ENCODE measurements at regions not wholly inside any gene's neighbourhood (a gene's known extent, or its start where the extent isn't known, plus 50 kb on each side); places are given as distances from the start of the nearest gene placed in this dataset.

- TF ChIP-seq, protein P1, sequence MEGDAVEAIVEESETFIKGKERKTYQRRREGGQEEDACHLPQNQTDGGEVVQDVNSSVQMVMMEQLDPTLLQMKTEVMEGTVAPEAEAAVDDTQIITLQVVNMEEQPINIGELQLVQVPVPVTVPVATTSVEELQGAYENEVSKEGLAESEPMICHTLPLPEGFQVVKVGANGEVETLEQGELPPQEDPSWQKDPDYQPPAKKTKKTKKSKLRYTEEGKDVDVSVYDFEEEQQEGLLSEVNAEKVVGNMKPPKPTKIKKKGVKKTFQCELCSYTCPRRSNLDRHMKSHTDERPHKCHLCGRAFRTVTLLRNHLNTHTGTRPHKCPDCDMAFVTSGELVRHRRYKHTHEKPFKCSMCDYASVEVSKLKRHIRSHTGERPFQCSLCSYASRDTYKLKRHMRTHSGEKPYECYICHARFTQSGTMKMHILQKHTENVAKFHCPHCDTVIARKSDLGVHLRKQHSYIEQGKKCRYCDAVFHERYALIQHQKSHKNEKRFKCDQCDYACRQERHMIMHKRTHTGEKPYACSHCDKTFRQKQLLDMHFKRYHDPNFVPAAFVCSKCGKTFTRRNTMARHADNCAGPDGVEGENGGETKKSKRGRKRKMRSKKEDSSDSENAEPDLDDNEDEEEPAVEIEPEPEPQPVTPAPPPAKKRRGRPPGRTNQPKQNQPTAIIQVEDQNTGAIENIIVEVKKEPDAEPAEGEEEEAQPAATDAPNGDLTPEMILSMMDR (IDR thresholded peaks at IDR 0.05; ENCODE audit: low read depth, low read length, missing input control): no peak
- TF ChIP-seq, protein P2, sequence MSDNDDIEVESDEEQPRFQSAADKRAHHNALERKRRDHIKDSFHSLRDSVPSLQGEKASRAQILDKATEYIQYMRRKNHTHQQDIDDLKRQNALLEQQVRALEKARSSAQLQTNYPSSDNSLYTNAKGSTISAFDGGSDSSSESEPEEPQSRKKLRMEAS (IDR thresholded peaks at IDR 0.05): no peak
- TF ChIP-seq YY1 (IDR thresholded peaks at IDR 0.05): no peak
- no peak for TF ChIP-seq SP1 (IDR thresholded peaks at IDR 0.05)
Measured at GRCh38 chr1:104648269-104648691, 898.6 kb downstream of the AMY1C start.

Measured in liver (tissue), 3 donors.